GM19452 (cell line): ENCODE measurements at regions not wholly inside any gene's neighbourhood (a gene's known extent, or its start where the extent isn't known, plus 50 kb on each side); places are given as distances from the start of the nearest gene placed in this dataset.

Source experiments
- ATAC-seq: cut with Tn5 transposase; IDR thresholded peaks from one replicate; pipeline ENCODE4 v1.9.1; 2021; ENCODE audit not compliant: unreplicated experiment

DNA sequence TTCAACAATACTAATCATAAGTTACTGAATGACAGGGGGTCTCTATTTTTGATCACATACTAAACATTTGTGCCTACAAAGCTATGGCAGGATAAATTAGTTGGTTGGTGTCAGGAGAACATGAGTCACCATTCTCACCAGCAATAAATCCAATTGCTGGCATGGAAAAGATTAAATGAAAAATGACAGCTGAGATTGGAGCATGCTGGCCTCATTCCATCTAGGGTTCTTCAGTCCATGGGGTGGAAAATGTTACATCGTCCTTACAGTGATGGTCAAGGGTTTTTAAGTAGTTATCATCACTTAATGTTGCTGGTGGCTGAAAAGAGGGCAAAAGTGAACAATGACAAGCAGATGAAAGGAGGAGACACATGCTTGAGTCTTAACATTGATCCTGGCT, 180.1 kb upstream of the BCL6 start:
- ATAC-seq = no peak

DNA sequence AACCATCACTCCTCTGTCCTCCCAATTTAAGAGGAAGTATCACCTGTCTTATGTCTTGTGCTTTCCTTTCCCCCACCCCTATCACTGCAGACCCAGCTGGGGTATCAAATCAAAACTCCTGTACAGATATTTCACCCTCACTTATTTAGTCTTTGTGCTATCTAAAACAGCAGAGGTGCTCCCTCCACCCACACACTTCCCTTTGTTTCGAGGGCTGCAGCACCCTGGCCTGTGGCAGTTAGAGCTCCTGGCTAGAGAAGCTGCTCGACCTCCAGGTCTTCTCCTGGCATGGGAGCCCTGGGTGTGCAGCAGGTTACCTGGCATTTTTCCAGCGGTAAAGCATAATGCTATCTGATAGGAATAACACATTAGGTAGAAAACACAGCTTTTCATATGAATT, 181.4 kb upstream of the BCL6 start:
- no peak for ATAC-seq

DNA sequence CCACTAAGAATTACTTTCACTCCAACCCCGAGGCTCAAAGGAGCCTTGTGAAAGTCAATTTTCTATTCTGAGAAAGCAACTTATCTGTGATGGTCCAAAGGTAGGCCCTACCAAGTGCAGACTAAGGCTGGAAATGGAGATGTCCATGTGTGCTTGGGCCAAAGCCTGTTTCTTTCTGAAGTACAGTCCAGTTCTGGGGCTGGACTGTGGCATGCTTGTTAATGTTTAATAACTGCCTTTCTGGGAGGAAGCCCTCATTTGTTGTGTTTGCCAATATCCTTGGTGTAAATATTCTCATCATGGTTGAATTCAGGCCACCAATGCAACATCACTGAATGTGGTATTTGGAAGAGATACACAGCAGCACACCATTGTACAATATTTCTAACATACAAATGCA, 182.3 kb upstream of the BCL6 start:
- no peak for ATAC-seq

DNA sequence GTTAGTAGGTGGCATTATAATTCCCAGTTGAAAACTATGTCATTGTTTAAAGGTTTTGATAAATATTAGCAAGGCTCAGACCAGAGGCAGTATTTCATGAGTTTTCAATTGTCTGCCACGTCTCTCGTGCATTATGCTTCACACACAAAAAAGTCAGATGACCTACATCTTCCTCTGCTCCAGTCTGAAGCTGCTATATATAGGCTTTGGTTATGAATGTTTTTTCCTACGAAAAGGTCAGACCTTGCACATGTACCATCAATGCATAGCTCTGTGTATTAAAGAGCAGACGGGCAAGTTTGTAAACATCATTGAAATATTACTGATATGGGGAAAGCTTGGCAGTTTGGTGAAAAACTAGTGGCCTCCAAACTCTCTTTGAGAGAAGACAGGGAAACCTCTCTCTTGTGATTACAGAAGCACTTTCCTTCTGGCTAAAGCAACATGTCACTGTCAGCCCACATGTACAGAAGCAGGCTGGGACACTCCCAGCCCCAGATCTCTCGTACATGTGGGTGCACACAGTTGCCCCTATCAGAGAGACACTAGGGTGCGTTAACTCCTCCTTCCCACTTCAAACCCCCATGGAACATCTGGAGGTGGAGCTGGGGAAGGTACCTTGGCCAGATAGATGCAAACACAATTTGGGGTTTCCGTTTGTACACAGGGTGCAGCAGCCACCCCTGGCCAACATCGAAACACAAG, 184.0 kb upstream of the BCL6 start:
- no peak for ATAC-seq

DNA sequence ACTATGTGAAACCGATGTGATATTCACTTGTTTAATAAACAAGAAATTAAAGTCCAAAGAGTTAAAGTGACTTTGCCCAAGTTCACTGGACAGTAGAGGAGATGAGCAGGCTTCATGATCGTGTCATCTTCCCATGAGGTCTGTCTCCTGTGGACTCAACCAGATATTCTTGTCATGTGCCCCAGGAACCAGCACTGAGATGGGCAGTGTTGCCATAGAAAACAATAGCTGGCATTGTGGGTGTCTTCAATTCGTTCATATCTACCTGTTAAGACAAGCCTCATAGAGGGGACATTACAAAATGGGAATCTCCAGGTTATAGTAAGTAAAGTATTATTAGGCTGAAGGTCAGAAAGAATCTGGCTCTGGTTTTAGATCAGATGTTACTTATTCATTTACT, 184.8 kb upstream of the BCL6 start:
- ATAC-seq = no peak

DNA sequence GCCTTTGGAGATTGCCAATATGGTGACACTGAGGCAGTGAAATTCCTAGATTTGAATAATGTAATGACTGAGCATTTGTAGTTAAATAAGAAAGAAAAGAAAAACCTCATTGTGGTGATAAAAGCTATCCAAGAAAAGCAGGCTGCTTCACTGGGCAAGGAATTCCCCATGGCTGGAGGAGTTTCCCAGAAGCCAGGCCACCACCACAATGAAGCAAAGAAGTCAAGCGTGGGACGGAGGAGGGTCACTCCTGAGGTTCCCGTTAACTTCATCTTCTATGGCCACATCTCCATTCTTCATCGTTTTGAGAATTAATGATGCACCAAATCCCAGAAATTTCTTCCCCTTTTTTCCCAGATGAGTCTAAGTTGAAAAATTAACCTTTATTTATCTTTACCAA, 185.8 kb upstream of the BCL6 start:
- ATAC-seq = no peak

DNA sequence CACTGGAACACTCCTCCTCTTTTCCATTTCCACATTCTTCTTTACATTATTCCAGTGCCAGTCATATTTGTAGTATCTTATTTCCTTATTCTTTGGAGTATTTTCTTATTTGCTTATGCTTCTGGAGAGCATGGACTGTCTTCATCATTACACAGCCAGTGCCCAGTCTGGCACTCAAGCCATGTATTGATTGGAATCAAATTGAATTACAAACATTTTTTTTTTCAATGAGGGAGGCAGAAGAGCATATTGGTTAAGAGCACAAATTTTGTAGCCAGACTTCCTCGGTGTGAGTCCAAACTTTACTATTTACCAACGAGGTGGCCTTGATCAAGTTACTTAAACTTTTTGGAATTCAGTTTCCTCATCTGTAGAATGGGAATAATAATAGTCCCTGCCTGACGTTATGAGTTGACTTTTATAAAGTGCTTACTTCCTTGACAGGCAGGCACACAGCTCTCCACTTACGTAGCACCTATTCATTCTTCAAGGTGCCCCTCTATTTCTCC, 186.6 kb upstream of the BCL6 start:
- no peak for ATAC-seq

GRCh38 chr3:187932530-187932929, 187.3 kb upstream of the BCL6 start:
- no peak for ATAC-seq

DNA sequence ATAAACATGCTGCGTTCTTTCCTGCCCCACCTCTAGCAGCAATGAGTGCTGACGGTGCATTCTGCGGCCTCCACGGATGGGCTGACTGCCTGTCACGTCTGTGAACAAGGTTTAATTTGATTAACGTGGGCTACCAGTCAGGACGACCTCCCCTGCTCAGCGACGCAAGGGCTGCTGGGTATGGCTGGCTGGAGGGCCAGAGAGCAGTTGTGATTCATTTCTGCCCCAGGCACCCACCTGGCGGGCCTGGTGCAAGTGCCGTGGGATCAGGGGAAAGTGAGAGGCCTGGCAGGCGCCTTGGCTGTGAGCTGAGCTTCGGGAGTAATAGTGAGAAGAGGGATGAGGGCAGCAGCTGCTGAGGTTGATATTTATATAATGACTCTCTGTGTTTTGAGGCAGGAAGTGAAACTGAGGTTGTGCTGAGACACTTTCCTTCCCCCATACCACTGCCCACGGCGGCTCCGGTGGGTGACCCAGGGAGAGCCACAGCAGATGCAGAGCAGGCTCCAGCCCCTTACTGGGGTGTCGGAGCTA, 190.4 kb upstream of the BCL6 start:
- ATAC-seq = peak; percentile 98

DNA sequence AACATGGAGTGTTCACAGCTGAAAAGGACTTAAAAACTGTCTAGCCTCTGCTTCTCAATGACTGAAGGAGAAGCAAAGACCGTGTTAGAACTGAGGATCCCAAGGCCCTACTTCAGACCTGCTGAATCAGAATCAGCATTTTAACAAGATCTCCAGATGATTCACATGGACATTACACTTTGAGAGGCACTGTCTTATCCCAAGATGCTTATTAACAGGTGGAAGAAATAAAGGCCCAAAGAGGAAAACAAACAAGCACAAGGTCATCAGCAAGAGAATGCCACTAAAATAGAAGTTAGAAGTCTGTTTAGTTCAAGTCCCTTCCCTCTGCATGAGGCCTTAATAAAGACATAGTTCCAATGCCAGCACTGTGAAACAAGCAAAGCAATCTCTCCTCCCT, 191.4 kb upstream of the BCL6 start:
- no peak for ATAC-seq

DNA sequence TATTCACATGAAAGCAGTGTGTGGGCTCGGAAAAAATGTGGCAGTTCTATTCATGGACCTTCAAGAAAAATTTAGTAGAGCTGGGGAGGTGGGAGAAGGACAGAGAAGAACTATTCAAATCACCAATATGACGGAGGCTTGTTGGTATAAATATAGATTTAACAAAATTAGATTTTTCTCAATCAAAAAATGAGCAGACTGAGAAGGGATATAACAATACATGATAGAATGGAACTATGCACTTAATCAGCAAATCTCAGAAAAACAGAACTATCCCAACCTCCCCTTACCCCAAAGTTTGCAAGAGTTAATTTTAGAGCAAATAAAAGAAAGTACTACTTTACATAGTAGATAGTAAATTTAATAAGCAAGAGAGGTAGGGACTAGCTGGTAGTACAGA, 194.6 kb upstream of the BCL6 start:
- no peak for ATAC-seq

DNA sequence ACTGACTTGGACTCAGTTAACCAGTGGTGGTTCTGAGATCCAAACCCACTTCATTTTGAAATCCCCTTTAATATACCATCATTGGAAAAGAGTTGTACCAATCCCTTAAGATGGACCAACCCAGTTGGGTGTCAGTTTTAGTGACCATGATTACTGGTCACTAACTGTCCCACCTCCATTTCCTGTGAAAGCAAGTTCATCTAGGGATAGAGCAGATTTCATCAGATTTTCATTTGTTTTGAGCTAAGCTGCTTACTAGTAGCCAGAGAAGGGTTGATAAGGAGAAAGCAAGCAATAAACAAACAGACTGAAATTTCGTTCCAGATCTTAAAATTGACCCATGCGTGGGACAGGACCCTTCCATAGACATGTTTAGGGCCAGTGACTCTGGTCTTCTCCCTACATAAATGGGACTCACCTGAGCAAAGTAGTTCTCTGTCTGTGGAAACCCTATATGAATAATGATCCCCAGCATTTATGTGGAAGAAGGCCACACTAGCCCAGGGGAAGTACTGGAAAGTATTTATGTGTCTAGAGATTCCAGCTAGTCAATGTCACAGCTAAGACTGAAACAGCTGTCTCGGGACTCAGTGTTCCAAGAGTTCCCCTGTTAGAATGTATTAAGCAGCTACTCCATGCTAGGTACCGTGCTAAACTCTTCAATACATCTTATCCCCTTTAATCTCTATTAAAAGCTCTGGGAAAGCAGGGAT, 196.0 kb upstream of the BCL6 start:
- no peak for ATAC-seq

- ATAC-seq = no peak
Measured at GRCh38 chr3:187941848-187942194, 196.6 kb upstream of the BCL6 start.

DNA sequence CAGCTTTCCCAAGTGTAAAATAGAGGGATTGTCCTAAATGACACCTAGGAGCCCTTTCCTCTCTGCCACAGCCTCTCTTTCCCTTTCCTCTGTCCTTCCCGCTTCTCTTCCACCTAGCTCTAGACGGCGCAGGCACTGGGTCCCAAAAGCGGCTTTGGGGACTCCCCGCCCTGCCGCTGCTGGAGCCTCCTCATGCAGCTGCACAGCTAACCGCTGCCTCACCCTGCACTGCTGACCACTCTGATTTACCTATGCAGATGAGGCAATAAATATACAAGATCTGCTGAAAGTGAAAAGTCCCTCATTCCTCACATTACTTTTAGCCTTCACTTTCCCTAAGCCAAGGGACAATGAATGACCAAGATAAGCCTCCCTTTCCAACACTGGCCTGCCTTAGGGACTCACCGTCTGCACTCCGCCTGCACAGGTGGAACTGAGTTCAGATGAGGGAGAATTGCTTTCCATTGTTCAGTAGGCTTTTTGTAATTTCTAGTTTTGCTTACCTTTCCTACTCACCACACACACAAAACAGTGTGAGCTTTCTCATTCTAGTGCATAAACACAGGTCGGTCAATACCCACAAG, 197.5 kb upstream of the BCL6 start:
- peak; percentile 67 for ATAC-seq

DNA sequence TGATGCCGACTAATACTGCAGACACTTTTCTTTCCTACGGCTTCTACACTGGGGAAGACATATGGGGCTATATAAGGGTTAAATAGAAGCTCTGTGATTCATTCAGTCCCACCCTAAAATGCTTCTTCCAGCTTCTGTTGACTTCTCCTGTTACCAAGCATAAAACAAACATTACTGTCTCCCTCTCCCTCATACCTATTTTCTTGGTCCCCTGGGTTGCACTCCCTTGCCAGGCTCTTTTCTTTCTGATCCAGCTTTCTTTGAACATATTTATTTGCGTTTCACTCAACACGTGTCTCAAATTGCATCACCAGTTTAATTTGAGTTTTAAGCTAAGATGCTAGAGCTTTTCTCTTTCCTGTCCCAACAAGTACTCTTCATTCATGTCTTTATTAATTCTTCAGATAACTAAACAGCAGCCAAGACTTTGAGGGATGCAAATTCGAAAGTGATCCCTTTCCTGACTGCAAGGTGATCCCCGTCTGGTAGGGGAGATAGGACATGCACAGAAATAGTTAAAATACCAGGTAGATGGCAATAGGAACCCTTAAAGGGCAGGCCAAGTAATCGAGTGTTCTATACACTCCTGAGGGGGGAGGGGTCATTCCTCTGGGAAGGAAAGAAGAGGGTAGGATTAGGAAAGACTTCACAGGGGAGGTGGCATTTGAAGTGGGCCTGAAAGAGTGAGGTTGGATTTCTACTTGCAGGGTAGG, 198.6 kb upstream of the BCL6 start:
- no peak for ATAC-seq

DNA sequence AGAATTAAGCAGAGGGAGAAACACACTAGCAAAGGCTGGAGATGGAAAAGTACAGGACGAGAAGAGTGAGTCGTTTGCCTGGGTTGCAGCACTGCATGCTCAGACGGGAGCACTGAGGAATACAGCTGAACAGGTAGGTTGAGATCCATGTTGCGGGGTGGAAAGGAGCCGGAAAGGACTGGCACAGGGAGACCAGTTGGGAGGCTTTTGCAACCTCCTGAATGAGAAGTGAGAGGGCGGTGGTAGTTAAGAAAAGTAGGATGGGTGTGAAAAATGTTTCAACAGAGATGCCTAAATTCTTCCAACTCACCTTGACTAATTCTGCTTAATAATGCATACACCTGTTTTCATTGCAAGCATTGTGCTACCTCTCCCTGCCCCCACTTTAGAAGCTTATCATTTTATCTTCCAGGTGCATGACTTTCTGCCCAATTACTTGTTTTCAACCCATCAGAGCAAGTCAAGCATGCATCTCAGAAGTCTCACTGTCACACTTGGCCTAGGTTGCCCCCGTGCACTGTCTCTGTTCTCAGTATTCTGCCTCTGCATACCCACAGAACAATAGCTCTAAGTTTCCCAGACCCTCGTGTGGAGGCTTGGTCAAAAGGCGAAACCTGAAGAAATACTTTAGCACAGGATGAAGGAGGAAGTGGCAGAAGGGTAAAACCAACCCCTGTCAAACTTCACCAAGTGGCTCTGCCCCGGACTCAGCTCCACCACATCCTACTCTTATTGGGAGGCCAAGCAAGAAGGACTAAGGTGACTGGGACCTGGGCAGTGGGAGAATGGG, 199.3 kb upstream of the BCL6 start:
- ATAC-seq = no peak

DNA sequence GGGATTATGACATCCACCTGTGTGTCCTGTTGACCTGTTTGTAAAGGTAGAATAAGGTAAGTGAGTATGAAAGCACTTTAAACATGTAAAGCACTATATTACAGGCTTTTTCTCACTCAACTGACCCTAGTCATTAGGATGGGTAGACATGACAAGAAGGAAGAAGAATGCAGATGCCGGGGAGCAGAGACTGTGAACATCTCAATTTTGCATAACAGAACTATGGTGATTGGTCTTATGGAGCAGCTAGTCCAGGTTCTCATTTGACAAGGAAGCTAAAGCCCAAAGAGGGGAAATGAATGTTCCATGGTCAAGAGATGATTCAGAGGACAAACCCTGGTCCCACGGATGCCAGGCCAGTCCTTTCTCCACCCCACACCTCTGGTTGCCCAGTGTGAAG, 200.1 kb upstream of the BCL6 start:
- no peak for ATAC-seq

GRCh38 chr3:187946163-187946691, 201.0 kb upstream of the BCL6 start:
- no peak for ATAC-seq

DNA sequence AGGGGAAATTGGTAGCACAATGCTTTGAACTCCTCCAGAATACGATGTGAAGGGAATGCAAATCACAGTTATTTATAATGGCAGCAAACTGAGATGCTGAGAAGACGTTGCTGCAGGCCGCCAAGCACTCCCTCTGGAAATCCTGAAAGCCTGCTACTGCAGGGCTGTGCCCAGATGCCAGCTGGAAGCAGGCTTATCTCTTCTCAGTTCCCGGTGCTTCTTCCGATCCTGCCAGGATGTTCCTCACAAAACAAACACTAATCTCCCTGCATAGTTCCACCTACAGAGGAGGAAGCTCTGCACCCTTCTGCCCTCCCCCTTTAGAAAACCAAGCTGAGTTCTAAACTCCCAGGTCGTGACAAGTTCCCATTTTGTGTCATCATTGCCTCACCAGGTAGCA, 201.7 kb upstream of the BCL6 start:
- no peak for ATAC-seq

- ATAC-seq = no peak
Measured at GRCh38 chr3:187947927-187948682, 202.8 kb upstream of the BCL6 start.
